ENCODE measurements at regions not wholly inside any gene's neighbourhood (a gene's known extent, or its start where the extent isn't known, plus 50 kb on each side); places are given as distances from the start of the nearest gene placed in this dataset.

DNA sequence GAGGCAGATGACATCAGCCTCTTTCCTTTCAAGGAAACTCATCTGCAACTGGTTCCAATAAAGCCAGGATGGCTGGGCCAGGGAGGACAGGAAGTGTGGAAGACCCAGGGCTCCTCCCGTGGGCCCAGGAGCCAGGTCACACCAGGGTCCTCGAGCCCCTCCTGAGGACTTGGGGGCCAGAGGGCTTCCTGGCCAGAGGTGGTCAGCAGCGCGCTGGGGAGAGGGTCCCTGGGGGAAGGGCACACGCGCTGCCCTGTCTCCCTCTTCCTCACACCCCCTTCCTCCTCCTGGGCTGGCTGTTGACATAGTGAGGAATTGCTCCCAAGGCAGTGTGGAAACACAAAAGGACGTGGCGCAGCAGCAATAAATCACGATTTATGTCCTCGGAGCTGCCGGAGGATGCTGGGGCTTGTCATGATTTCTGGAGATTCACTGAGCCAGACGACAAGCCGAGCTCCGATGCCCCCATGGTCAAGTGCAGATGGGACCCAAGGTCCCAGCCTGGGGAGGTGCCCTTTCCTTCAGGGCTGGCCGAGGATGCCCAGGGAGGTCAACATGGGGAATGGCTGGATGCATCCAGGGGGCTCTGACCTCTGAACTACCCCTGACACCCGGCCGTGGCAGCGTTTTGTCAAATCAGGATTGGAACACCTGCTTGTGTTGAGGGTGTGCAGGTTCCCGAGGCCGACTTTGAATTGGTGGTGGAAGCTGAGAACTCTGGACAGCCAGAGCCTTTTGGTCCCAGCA is 152.6 kb downstream of the IRF8 start:
- TF ChIP-seq CTCF (IDR thresholded peaks at IDR 0.05) (no peak), EZH2phosphoT487 (IDR thresholded peaks at IDR 0.05) (no peak)

All from neural progenitor cell (in vitro differentiated cells).